Mucosa of rectum (tissue), 2 donors: ENCODE measurements at regions not wholly inside any gene's neighbourhood (a gene's known extent, or its start where the extent isn't known, plus 50 kb on each side); places are given as distances from the start of the nearest gene placed in this dataset.
"Not testable (repeated sequence)": the region's sequence is repeated elsewhere in the genome, so short reads cannot be mapped to it uniquely, and the experiment has no call there.

Experiments used
- H3K27ac ChIP-seq, 2 donors: one replicate each; pipeline ENCODE4 v1.7.0; 2013; ENCODE audit warnings: inconsistent platforms in 2 of 2, low read depth in 2 of 2, low read length in 2 of 2
- H3K27me3 ChIP-seq, 2 donors: one replicate each; pipeline ENCODE4 v1.7.0; 2013; ENCODE audit warnings: low read length in 2 of 2; ENCODE audit not compliant: control insufficient read depth in 2 of 2, insufficient read depth in 2 of 2
- H3K36me3 ChIP-seq, 2 donors: one replicate each; pipeline ENCODE4 v1.7.0; 2013; ENCODE audit warnings: low read length in 2 of 2; ENCODE audit not compliant: control insufficient read depth in 2 of 2, insufficient read depth in 2 of 2
- H3K4me1 ChIP-seq, 2 donors: one replicate each; pipeline ENCODE4 v1.7.0; 2013; ENCODE audit warnings: low read length in 2 of 2, mild to moderate bottlenecking in 1 of 2; ENCODE audit not compliant: control insufficient read depth in 2 of 2, insufficient read depth in 2 of 2
- H3K4me3 ChIP-seq, 2 donors: one replicate each; pipeline ENCODE4 v1.7.0; 2013; ENCODE audit warnings: low read length in 2 of 2
- H3K9ac ChIP-seq, 2 donors: one replicate each; pipeline ENCODE4 v1.7.0; 2013; ENCODE audit warnings: low read length in 2 of 2, low read depth in 1 of 2, mild to moderate bottlenecking in 1 of 2
- H3K9me3 ChIP-seq, 2 donors: one replicate each; pipeline ENCODE4 v1.7.0; 2013; ENCODE audit warnings: low read length in 2 of 2; ENCODE audit not compliant: control insufficient read depth in 2 of 2
- donor health status: healthy.
- donor health status: Normal muscosa, but diverticular disease.

GRCh38 chr6:139523986-139524385, 149.5 kb upstream of the CITED2 start:
- no peak overlapping the region for H3K9ac ChIP-seq
- no peaks in the 10 kb centered on the region for H3K9me3 ChIP-seq

GRCh38 chr6:139522511-139523220, 148.2 kb upstream of the CITED2 start:
- no peak overlapping the region for H3K27ac ChIP-seq

More at GRCh38 chr6:139523986-139524385, 149.5 kb upstream of the CITED2 start:
- Histone ChIP-seq H3K36me3 (no peaks in the 10 kb centered on the region), H3K27me3 (no peaks in the 10 kb centered on the region), H3K27ac (no peak overlapping the region), H3K4me3 (no peak overlapping the region), H3K4me1 (no peaks in the 10 kb centered on the region)

GRCh38 chr6:139521338-139521737, 146.9 kb upstream of the CITED2 start:
- H3K27me3 ChIP-seq = no peaks in the 10 kb centered on the region
- no peak overlapping the region for H3K4me3 ChIP-seq
- H3K9me3 ChIP-seq = no peaks in the 10 kb centered on the region
- no peak overlapping the region for H3K27ac ChIP-seq
- H3K4me1 ChIP-seq = no peaks in the 10 kb centered on the region
- no peak overlapping the region for H3K9ac ChIP-seq
- H3K36me3 ChIP-seq = no peaks in the 10 kb centered on the region

More at GRCh38 chr6:139522511-139523220, 148.2 kb upstream of the CITED2 start:
- Histone ChIP-seq H3K36me3 (no peaks in the 10 kb centered on the region), H3K9ac (no peak overlapping the region), H3K4me3 (no peak overlapping the region), H3K27me3 (no peaks in the 10 kb centered on the region), H3K4me1 (no peaks in the 10 kb centered on the region), H3K9me3 (no peaks in the 10 kb centered on the region)

DNA sequence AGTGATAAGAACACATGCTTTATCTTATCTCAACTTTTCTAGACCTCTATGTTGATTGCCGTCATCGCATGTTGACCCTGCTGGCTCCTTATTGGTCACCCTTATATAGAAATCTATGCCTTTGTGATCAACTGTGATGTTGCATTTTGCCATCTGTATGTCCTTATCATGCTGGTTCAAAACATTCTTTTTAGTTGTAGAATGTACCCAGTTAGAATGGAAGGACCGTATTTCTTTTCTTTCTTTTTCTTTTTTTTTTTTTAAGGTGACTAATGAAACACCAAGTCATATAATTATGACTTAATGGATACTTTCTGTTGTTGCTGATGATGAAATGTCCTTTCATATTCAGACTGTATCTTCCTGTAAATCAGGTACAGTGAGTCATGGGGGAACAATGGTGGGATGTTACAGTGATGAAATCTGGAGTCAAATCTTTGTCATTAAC, 145.9 kb upstream of the CITED2 start:
- no peak overlapping the region for H3K4me3 ChIP-seq
- H3K36me3 ChIP-seq = no peaks in the 10 kb centered on the region
- no peaks in the 10 kb centered on the region for H3K4me1 ChIP-seq
- no peak overlapping the region for H3K27ac ChIP-seq
- no peaks in the 10 kb centered on the region for H3K27me3 ChIP-seq
- no peaks in the 10 kb centered on the region for H3K9me3 ChIP-seq
- H3K9ac ChIP-seq = no peak overlapping the region

DNA sequence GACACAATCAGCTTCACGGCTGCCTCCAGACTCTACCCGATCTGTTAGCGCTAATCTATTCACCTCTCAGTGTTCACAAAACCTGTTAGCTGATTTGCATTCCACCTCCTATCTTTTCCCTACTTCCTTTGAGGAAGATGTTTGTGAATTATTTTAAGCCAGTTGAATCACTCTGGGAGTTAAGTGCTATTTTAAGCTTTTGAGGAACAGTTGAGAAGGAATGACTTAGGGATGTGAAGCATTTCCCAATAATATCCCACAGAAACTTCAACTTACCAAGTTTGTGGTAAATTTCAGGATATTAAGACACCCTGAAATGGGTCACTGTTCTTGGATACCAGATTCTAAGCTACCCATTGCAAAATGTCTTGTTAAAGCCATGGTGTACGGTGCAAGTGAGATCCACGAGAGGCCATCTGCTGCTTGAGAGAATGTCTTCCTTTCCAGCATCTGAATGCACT, 145.2 kb upstream of the CITED2 start:
- no peak overlapping the region for H3K4me3 ChIP-seq

GRCh38 chr6:139519097-139519496, 144.6 kb upstream of the CITED2 start:
- H3K36me3 ChIP-seq = no peaks in the 10 kb centered on the region
- H3K27ac ChIP-seq = no peak overlapping the region
- H3K9me3 ChIP-seq = no peaks in the 10 kb centered on the region
- no peaks in the 10 kb centered on the region for H3K4me1 ChIP-seq
- H3K9ac ChIP-seq = no peak overlapping the region
- no peaks in the 10 kb centered on the region for H3K27me3 ChIP-seq
- no peak overlapping the region for H3K4me3 ChIP-seq

More for the DNA sequence above, 145.2 kb upstream of the CITED2 start:
- Histone ChIP-seq H3K27ac (no peak overlapping the region), H3K4me1 (no peaks in the 10 kb centered on the region), H3K9me3 (no peaks in the 10 kb centered on the region), H3K36me3 (no peaks in the 10 kb centered on the region), H3K9ac (no peak overlapping the region), H3K27me3 (no peaks in the 10 kb centered on the region)

- H3K9ac ChIP-seq = no peak overlapping the region
- H3K27ac ChIP-seq = no peak overlapping the region
- no peaks in the 10 kb centered on the region for H3K27me3 ChIP-seq
- no peaks in the 10 kb centered on the region for H3K9me3 ChIP-seq
- H3K36me3 ChIP-seq = no peaks in the 10 kb centered on the region
- H3K4me3 ChIP-seq = no peak overlapping the region
- H3K4me1 ChIP-seq = no peaks in the 10 kb centered on the region
These were observed 144.2 kb upstream of the CITED2 start for GRCh38 chr6:139518556-139519091.

- H3K27ac ChIP-seq, H3K9ac ChIP-seq, H3K27me3 ChIP-seq, H3K9me3 ChIP-seq, H3K4me3 ChIP-seq, H3K36me3 ChIP-seq, H3K4me1 ChIP-seq: not testable (repeated sequence)
These were observed 143.6 kb upstream of the CITED2 start for GRCh38 chr6:139517998-139518555.

- no peaks in the 10 kb centered on the region for H3K9me3 ChIP-seq
- no peaks in the 10 kb centered on the region for H3K4me1 ChIP-seq
- H3K36me3 ChIP-seq = no peaks in the 10 kb centered on the region
- H3K27me3 ChIP-seq = no peaks in the 10 kb centered on the region
- no peak overlapping the region for H3K9ac ChIP-seq
- no peak overlapping the region for H3K27ac ChIP-seq
- no peak overlapping the region for H3K4me3 ChIP-seq
These were observed 141.1 kb upstream of the CITED2 start for GRCh38 chr6:139515511-139515910.

DNA sequence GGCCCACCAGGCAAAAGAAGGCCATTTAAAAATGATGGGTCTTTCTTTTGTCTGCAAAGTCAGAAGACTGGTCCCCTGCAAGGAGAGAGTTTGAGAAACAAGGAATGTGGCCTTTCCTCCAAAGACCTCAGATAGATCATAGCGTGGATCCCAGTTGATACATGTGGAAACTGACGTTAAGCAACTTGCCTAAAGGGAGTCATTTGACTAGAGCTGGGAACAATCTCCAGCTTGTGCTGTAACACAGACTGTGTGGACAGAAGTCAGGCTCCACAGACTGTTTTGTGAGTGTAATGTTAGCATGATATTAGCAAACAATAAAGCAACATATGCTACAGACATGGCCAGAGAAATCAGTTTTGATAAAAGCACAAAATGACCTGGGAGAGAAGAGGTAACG, 140.4 kb upstream of the CITED2 start:
- H3K9ac ChIP-seq = no peak overlapping the region
- no peaks in the 10 kb centered on the region for H3K27me3 ChIP-seq
- H3K27ac ChIP-seq = no peak overlapping the region
- no peaks in the 10 kb centered on the region for H3K9me3 ChIP-seq
- H3K36me3 ChIP-seq = no peaks in the 10 kb centered on the region
- H3K4me1 ChIP-seq = no peaks in the 10 kb centered on the region
- H3K4me3 ChIP-seq = no peak overlapping the region
